GM12878 (cell line): ENCODE measurements at regions not wholly inside any gene's neighbourhood (a gene's known extent, or its start where the extent isn't known, plus 50 kb on each side); places are given as distances from the start of the nearest gene placed in this dataset.

Experiments used
- ATAC-seq: fragments of 200-7000 bp; cut with Tn5 transposase; 3 replicates; pipeline ENCODE4 v1.9.1; 2020; ENCODE audit warnings: mild to moderate bottlenecking, moderate library complexity
- BruUV-seq: library from RNA; stranded (reverse); fragments of 400-500 nt; replicated peaks from 2 replicates; lab custom pipeline; 2021; lab: Mats Ljungman, UMichigan
- CTCF ChIA-PET: fragments of 300-600 bp; sonication (Branson Sonifier 250); formaldehyde crosslinking; extraction: SDS; loops from one replicate; lab custom pipeline; 2021; ENCODE audit warnings: inconsistent platforms; lab: Yijun Ruan, JAX
- POLR2A ChIA-PET: fragments of 350-600 bp; formaldehyde crosslinking; extraction: SDS; loops from one replicate; lab custom pipeline; 2021; ENCODE audit warnings: inconsistent platforms; lab: Charles Lee
- RAD21 ChIA-PET: fragments of 300-600 bp; sonication (Branson Sonifier 250); formaldehyde crosslinking; loops from one replicate; lab custom pipeline; 2023; ENCODE audit warnings: antibody characterized with exemption; ENCODE audit not compliant: unreplicated experiment; lab: Charles Lee
- SMC1A ChIA-PET: fragments of 300-600 bp; sonication (Branson Sonifier 250); formaldehyde crosslinking; loops from one replicate; lab custom pipeline; 2023; ENCODE audit not compliant: unreplicated experiment, uncharacterized antibody; lab: Charles Lee
- DNase-seq: peaks from one replicate; pipeline ENCODE4 v3.0.0-alpha.2; 2011; ENCODE audit warnings: low read depth, low spot score
- FAIRE-seq: peaks from 3 replicates; lab custom pipeline; 2011; peaks lifted over from hg19 to GRCh38; lab: Jason Lieb, UNC
- H2AFZ ChIP-seq: 2 replicates; pipeline ENCODE4 v1.6.0; 2011; ENCODE audit warnings: low read depth, low read length, control low read depth; ENCODE audit not compliant: control insufficient read depth
- H3K27ac ChIP-seq: 2 replicates; pipeline ENCODE4 v1.5.1; 2011; ENCODE audit warnings: control low read depth; ENCODE audit not compliant: control insufficient read depth, insufficient read depth
- H3K27me3 ChIP-seq, 2 experiments: replicated peaks in 1 of 2; 2 replicates each; pipeline versions ENCODE4 v1.6.0 to v1.6.1; 2011; ENCODE audit warnings: low read length in 1 of 2; ENCODE audit not compliant: control insufficient read depth in 2 of 2, insufficient read depth in 2 of 2
- H3K36me3 ChIP-seq, 2 experiments: 2 replicates each; pipeline ENCODE4 v1.5.1; 2011; ENCODE audit warnings: low read length in 1 of 2; ENCODE audit not compliant: control insufficient read depth in 2 of 2, insufficient read depth in 2 of 2
- H3K4me1 ChIP-seq: 2 replicates; pipeline ENCODE4 v1.6.1; 2011; ENCODE audit warnings: mild to moderate bottlenecking, low read length, moderate library complexity, mixed read lengths; ENCODE audit not compliant: control insufficient read depth, insufficient read depth
- H3K4me2 ChIP-seq: 2 replicates; pipeline ENCODE4 v1.6.0; 2011; ENCODE audit warnings: control low read depth; ENCODE audit not compliant: control insufficient read depth, insufficient read depth
- H3K4me3 ChIP-seq: fragments of 200-600 bp; sonication (generic); 2 replicates; pipeline ENCODE4 v1.5.1; 2016
- H3K79me2 ChIP-seq: 2 replicates; pipeline ENCODE4 v1.6.0; 2011; ENCODE audit warnings: low read length; ENCODE audit not compliant: control insufficient read depth, insufficient read depth
- H3K9ac ChIP-seq: 2 replicates; pipeline ENCODE4 v1.8.0; 2011; ENCODE audit warnings: low read length, control low read depth, mixed read lengths; ENCODE audit not compliant: control insufficient read depth, insufficient read depth
- H3K9me3 ChIP-seq: replicated peaks from 3 replicates; pipeline ENCODE4 v1.5.1; 2011; ENCODE audit warnings: mild to moderate bottlenecking, low read length; ENCODE audit not compliant: control insufficient read depth, insufficient read depth
- H4K20me1 ChIP-seq: 2 replicates; pipeline ENCODE4 v1.6.0; 2011; ENCODE audit not compliant: control insufficient read depth, insufficient read depth
- ASH2L ChIP-seq: fragments of 300-600, 200-600 bp; sonication (generic); IDR thresholded peaks from 2 replicates; pipeline ENCODE4 v1.6.1; 2017; ENCODE audit warnings: low read depth, mild to moderate bottlenecking, borderline replicate concordance
- CBFB ChIP-seq: IDR thresholded peaks from 2 replicates; pipeline ENCODE4 v1.6.1; 2016; ENCODE audit warnings: antibody characterized with exemption, low read depth
- CHD4 ChIP-seq: fragments of 200-600 bp; sonication (generic); IDR thresholded peaks from 2 replicates; pipeline ENCODE4 v1.6.1; 2016; ENCODE audit warnings: mild to moderate bottlenecking
- E2F4 ChIP-seq: IDR thresholded peaks from 2 replicates; pipeline ENCODE4 v1.6.1; 2012; ENCODE audit warnings: low read depth, low read length, improper control_type of control experiment
- ESRRA ChIP-seq: IDR thresholded peaks from 2 replicates; pipeline ENCODE4 v1.6.1; 2012; ENCODE audit warnings: mild to moderate bottlenecking, low read length, improper control_type of control experiment
- IKZF1 ChIP-seq: fragments of 450-650 bp; conservative IDR thresholded peaks from 2 replicates; pipeline ENCODE4 v1.6.1; 2017; ENCODE audit warnings: antibody characterized with exemption, mild to moderate bottlenecking
- IRF5 ChIP-seq: fragments of 450-650 bp; IDR thresholded peaks from 2 replicates; pipeline ENCODE4 v1.6.1; 2017; ENCODE audit warnings: borderline replicate concordance
- POLR2AphosphoS2 ChIP-seq: IDR thresholded peaks from 2 replicates; pipeline ENCODE4 v1.6.1; 2011; ENCODE audit warnings: low read depth, mild to moderate bottlenecking, low read length, improper control_type of control experiment, moderate library complexity
- RB1 ChIP-seq: fragments of 450-650 bp; formaldehyde crosslinking; IDR thresholded peaks from 2 replicates; pipeline ENCODE4 v1.6.1; 2017; ENCODE audit warnings: mild to moderate bottlenecking, borderline replicate concordance
- REST ChIP-seq: IDR thresholded peaks from 2 replicates; pipeline ENCODE4 v1.6.1; 2012; ENCODE audit warnings: mild to moderate bottlenecking, low read depth, low read length
- SMAD1 ChIP-seq: fragments of 450-650 bp; IDR thresholded peaks from 2 replicates; pipeline ENCODE4 v1.6.1; 2018; ENCODE audit warnings: mild to moderate bottlenecking, low read depth; ENCODE audit not compliant: partially characterized antibody
- SMC3 ChIP-seq: IDR thresholded peaks from 2 replicates; pipeline ENCODE4 v1.6.1; 2011; ENCODE audit warnings: low read length, improper control_type of control experiment, borderline replicate concordance
- SREBF2 ChIP-seq: IDR thresholded peaks from 2 replicates; pipeline ENCODE4 v1.6.1; 2012; ENCODE audit warnings: mild to moderate bottlenecking, low read length
- TCF3 ChIP-seq: IDR thresholded peaks from 2 replicates; pipeline ENCODE4 v1.6.1; 2012; ENCODE audit warnings: low read depth, mild to moderate bottlenecking, low read length, borderline replicate concordance; ENCODE audit not compliant: insufficient read depth
- TCF7 ChIP-seq: IDR thresholded peaks from 2 replicates; pipeline ENCODE4 v1.6.1; 2014; ENCODE audit warnings: antibody characterized with exemption, borderline replicate concordance
- ZNF207 ChIP-seq: fragments of 450-650 bp; IDR thresholded peaks from 2 replicates; pipeline ENCODE4 v1.6.1; 2014; ENCODE audit warnings: antibody characterized with exemption, mild to moderate bottlenecking, borderline replicate concordance
- ZNF217 ChIP-seq: fragments of 450-650 bp; IDR thresholded peaks from 2 replicates; pipeline ENCODE4 v1.6.1; 2017; ENCODE audit warnings: antibody characterized with exemption, mild to moderate bottlenecking
- ZNF24 ChIP-seq: fragments of 450-650 bp; IDR thresholded peaks from 2 replicates; pipeline ENCODE4 v1.6.1; 2017; ENCODE audit warnings: antibody characterized with exemption, mild to moderate bottlenecking
- WGBS: methylation state at CpG from one replicate; pipeline ENCODE4 v1.1.6; 2016; ENCODE audit warnings: low lambda C conversion rate; ENCODE audit not compliant: insufficient replicate concordance, insufficient coverage; ENCODE audit errors: missing lambda C conversion rate; 5-methylcytosine and 5-hydroxymethylcytosine counted together
- in situ Hi-C: fragments of 300-500 bp; cut with MboI; formaldehyde crosslinking; loops from 9 replicates; pipeline ENCODE4 v1.14.3; 2018; ENCODE audit warnings: mixed read lengths
- intact Hi-C: fragments of 100-400 bp; cut with micrococcal nuclease; formaldehyde crosslinking; loops from one replicate; pipeline ENCODE4 v1.14.2; 2022; ENCODE audit not compliant: unreplicated experiment

GRCh38 chr22:27676545-27677213 lies 124.9 kb downstream of the MN1 start:
- CTCF ChIA-PET, result no interaction called here
- no peaks in the 10 kb centered on the region; a peak in 1 of 4 replicates for H3K27me3 ChIP-seq

More at GRCh38 chr22:27676545-27677213, 124.9 kb downstream of the MN1 start:
- Histone ChIP-seq H3K9ac (no peak overlapping the region), H3K9me3 (no peaks in the 10 kb centered on the region), H3K4me1 (no peaks in the 10 kb centered on the region), H3K79me2 (no peaks in the 10 kb centered on the region), H3K36me3 (no peaks in the 10 kb centered on the region), H2AFZ (no peak overlapping the region), H3K27ac (no peak overlapping the region), H4K20me1 (no peaks in the 10 kb centered on the region), H3K4me2 (no peak overlapping the region), H3K4me3 (no peak overlapping the region)
- ATAC-seq (no peak), FAIRE-seq (no peak), DNase-seq (no peak)
- BruUV-seq, result no TSS peak
- ChIA-PET POLR2A (no interaction called here), SMC1A (no interaction called here), RAD21 (no interaction called here)
- 0% methylated on average over 4 of the region's 4 CpGs for WGBS
- intact Hi-C loops (no loop called here), in situ Hi-C loops (no loop called here)
- no peak for TF ChIP-seq CBFB
- TF ChIP-seq ESRRA, result no peak
- TF ChIP-seq CHD4, result no peak
- no peak for TF ChIP-seq IKZF1
- no peak for TF ChIP-seq IRF5
- TF ChIP-seq ZNF207, result no peak
- no peak for TF ChIP-seq TCF3
- TF ChIP-seq RB1, result no peak
- no peak for TF ChIP-seq SMC3
- no peak for TF ChIP-seq REST
- no peak for TF ChIP-seq ASH2L
- no peak for TF ChIP-seq ZNF24
- no peak for TF ChIP-seq E2F4
- no peak for TF ChIP-seq POLR2AphosphoS2
- TF ChIP-seq ZNF217, result no peak
- TF ChIP-seq SREBF2, result no peak
- TF ChIP-seq TCF7, result no peak
- no peak for TF ChIP-seq SMAD1
